ENCODE measurements at regions not wholly inside any gene's neighbourhood (a gene's known extent, or its start where the extent isn't known, plus 50 kb on each side); places are given as distances from the start of the nearest gene placed in this dataset.

DNA sequence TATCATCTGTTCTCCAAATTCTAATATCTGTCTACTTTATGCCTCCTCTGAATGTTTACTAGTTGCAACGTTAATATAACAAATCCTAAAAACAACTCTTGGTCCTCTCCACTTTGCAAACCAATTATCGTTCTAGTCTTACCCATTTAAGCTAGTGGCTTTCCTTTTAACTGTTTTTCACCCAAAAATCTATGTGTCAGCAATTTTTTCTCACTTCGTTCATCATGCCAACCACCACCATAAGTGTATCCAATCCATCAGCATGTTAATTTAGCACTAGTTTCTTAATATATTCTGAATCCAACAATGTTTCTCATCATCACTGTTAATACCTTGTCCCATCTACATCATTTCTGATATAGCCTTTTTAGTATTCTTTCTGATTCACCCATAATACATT lies 90.0 kb upstream of the RORB start:
- TF ChIP-seq, protein P1, sequence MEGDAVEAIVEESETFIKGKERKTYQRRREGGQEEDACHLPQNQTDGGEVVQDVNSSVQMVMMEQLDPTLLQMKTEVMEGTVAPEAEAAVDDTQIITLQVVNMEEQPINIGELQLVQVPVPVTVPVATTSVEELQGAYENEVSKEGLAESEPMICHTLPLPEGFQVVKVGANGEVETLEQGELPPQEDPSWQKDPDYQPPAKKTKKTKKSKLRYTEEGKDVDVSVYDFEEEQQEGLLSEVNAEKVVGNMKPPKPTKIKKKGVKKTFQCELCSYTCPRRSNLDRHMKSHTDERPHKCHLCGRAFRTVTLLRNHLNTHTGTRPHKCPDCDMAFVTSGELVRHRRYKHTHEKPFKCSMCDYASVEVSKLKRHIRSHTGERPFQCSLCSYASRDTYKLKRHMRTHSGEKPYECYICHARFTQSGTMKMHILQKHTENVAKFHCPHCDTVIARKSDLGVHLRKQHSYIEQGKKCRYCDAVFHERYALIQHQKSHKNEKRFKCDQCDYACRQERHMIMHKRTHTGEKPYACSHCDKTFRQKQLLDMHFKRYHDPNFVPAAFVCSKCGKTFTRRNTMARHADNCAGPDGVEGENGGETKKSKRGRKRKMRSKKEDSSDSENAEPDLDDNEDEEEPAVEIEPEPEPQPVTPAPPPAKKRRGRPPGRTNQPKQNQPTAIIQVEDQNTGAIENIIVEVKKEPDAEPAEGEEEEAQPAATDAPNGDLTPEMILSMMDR (IDR thresholded peaks at IDR 0.05; ENCODE audit: low read depth, low read length, poor library complexity, severe bottlenecking), result no peak
- no peak for TF ChIP-seq EZH2phosphoT487 (IDR thresholded peaks at IDR 0.05; ENCODE audit: borderline replicate concordance, low read length)

Measured in DOHH2 (cell line).